ENCODE measurements at regions not wholly inside any gene's neighbourhood (a gene's known extent, or its start where the extent isn't known, plus 50 kb on each side); places are given as distances from the start of the nearest gene placed in this dataset.

- TF ChIP-seq SP3 (tag by site-specific recombination; IDR thresholded peaks at IDR 0.05) (no peak), TCF7L2 (IDR thresholded peaks at IDR 0.05; ENCODE audit: borderline replicate concordance, low read depth, low read length) (no peak)
Measured at GRCh38 chr12:34348836-34349672, 326.8 kb downstream of the ALG10 start.
